CD4-positive, alpha-beta T cell treated with Interferon alpha-2 for 1 hour (primary cell): ENCODE measurements at regions not wholly inside any gene's neighbourhood (a gene's known extent, or its start where the extent isn't known, plus 50 kb on each side); places are given as distances from the start of the nearest gene placed in this dataset.

Source experiments
- DNase-seq, 2 donors: peaks; one replicate each; pipeline ENCODE4 v3.0.0-alpha.2; 2020 to 2022

GRCh38 chr6:91149246-91149955 is 562.5 kb upstream of the MAP3K7 start:
- no peak for DNase-seq

- DNase-seq, result no peak
Observed at GRCh38 chr6:91144126-91144525, 557.3 kb upstream of the MAP3K7 start.

- no peak for DNase-seq
Observed at GRCh38 chr6:91142154-91142553, 555.3 kb upstream of the MAP3K7 start.

- no peak for DNase-seq
Observed at GRCh38 chr6:91141346-91141745, 554.5 kb upstream of the MAP3K7 start.

- DNase-seq, result no peak
Observed at GRCh38 chr6:91140449-91140848, 553.6 kb upstream of the MAP3K7 start.

GRCh38 chr6:91137286-91137685 is 550.4 kb upstream of the MAP3K7 start:
- no peak for DNase-seq

GRCh38 chr6:91135406-91136103 is 548.7 kb upstream of the MAP3K7 start:
- DNase-seq, result no peak

GRCh38 chr6:91132461-91132860 is 545.6 kb upstream of the MAP3K7 start:
- DNase-seq, result no peak

GRCh38 chr6:91130126-91130525 is 543.3 kb upstream of the MAP3K7 start:
- DNase-seq, result no peak

- no peak for DNase-seq
Observed at GRCh38 chr6:91127752-91128151, 540.9 kb upstream of the MAP3K7 start.

GRCh38 chr6:91126876-91127275 is 540.0 kb upstream of the MAP3K7 start:
- DNase-seq, result no peak

- DNase-seq, result no peak
Observed at GRCh38 chr6:91117550-91117949, 530.7 kb upstream of the MAP3K7 start.

GRCh38 chr6:91114123-91114708 is 527.3 kb upstream of the MAP3K7 start:
- DNase-seq, result no peak

- no peak for DNase-seq
Observed at GRCh38 chr6:91106083-91106482, 519.2 kb upstream of the MAP3K7 start.

- DNase-seq, result no peak
Observed at GRCh38 chr6:91105532-91105931, 518.7 kb upstream of the MAP3K7 start.

GRCh38 chr6:91099479-91099878 is 512.6 kb upstream of the MAP3K7 start:
- no peak for DNase-seq

GRCh38 chr6:91098006-91098405 is 511.1 kb upstream of the MAP3K7 start:
- DNase-seq, result no peak

- DNase-seq, result no peak
Observed at GRCh38 chr6:91097364-91097763, 510.5 kb upstream of the MAP3K7 start.

- DNase-seq, result no peak
Observed at GRCh38 chr6:91094806-91095475, 508.1 kb upstream of the MAP3K7 start.

GRCh38 chr6:91094341-91094740 is 507.5 kb upstream of the MAP3K7 start:
- DNase-seq, result no peak

- DNase-seq, result no peak
Observed at GRCh38 chr6:91088976-91089375, 502.1 kb upstream of the MAP3K7 start.

GRCh38 chr6:91088515-91088914 is 501.6 kb upstream of the MAP3K7 start:
- DNase-seq, result no peak

- DNase-seq, result no peak
Observed at GRCh38 chr6:91087908-91088307, 501.0 kb upstream of the MAP3K7 start.

- DNase-seq, result no peak
Observed at GRCh38 chr6:91083211-91083610, 496.3 kb upstream of the MAP3K7 start.
